ENCODE measurements at regions not wholly inside any gene's neighbourhood (a gene's known extent, or its start where the extent isn't known, plus 50 kb on each side); places are given as distances from the start of the nearest gene placed in this dataset.
"Not testable (repeated sequence)": the region's sequence is repeated elsewhere in the genome, so short reads cannot be mapped to it uniquely, and the experiment has no call there.

DNA sequence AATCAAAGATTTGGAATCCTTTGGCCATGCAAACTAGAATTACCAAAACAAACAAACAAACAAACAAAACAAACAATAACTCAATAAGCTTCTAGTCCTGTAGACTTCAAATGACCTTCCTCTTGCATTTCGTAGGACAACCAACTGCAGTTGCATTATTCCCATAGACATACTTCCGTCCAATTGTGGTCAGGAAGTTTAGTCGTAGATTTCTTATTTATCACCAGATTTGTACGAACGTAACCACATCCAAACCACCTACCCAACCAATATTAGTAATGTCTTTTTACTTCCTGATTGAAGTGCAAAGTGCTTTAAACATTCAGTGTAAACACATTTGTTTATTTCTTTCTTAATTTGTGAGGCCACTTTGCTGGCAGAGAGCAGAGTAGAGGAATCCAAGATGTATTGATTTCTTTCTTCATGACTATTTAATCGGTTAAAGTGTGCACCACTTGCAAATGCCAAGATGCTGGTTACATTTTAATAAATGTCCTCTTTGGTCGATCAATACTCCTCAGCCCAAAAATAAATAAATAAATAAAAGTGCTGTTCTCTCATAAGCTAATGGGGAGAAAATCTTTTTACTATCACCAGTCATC lies 1745.6 kb upstream of the CELF4 start:
- no peak for DNase-seq

DNA sequence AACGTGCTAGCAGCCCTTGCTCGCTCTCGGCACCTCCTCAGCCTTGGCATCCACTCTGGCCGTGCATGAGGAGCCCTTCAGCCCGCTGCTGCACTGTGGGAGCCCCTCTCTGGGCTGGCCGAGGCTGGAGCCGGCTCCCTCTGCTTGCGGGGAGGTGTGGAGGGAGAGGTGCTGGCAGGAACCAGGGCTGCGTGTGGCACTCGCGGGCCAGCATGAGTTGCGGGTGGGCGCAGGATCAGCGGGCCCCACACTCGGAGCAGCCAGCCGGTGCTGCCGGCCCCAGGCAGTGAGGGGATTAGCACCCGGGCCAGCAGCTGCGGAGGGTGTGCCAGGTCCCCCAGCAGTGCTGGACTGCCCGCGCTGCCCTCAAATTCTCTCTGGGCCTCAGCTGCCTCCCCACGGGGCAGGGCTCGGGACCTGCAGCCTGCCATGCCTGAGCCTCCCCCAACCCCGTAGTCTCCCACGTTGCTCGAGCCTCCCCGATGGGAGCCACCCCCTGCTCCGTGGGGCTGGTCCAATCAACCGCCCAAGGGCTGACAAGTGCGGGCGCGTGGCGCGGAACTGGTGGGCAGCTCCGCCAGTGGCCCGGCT lies 1743.4 kb upstream of the CELF4 start:
- DNase-seq, result not testable (repeated sequence)

DNA sequence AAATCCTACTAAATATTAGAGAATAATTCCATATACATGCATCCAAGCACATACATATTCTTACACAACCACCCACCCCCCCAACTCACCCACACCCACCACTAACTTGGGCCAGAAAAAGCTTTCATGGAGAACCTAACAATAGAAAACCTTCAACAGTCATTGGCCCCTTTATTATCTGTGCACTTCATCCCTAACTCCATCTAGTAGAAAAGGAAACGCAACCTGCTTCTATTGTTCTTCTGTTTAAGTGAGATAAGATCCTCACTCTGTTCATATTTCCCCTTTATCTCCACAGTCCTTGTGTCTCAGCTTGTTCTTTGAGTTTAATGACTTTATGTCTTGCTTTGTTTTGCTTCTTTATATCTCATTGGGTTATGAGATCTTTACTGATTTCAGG lies 1740.2 kb upstream of the CELF4 start:
- DNase-seq, result no peak

DNA sequence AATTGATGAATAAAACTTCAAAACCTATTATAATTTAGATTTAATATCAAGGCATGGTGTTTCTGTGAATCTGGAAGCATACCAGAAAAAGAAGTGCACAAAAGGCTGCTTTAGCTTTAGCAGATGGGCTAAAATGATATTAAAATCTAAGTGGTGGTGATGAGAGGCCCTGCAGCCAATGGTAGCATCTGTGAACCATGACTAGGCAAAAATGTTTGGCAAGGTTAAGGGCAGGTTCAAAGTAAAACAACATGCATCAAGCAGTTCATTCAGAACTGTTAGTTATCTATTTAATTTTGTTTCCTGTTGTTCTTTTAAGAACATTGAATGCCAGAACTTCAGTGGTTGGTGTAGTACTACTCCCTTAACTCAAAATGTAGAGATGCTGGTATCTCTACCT lies 1736.9 kb upstream of the CELF4 start:
- DNase-seq, result no peak

DNA sequence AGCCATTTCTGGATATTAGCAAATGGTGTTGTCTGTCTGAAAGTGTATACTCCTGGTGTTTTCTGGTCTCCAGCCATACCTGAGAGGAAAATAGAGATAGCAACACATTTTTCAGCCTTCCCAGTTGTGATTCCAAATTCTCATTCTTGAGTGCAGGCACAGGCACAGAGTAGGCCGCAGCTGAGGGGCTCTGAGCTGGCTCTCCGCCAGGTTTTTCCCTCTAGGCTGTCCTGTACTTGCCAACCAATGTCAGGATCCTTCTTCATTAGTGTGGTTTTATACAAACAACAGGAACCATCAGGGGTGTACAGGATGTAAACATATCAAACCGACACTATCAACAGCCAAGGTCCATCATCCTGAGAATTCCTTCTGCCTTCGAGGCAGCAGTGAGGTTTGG lies 1733.6 kb upstream of the CELF4 start:
- peak in 1 of 2 experiments; percentile 24 for DNase-seq

DNA sequence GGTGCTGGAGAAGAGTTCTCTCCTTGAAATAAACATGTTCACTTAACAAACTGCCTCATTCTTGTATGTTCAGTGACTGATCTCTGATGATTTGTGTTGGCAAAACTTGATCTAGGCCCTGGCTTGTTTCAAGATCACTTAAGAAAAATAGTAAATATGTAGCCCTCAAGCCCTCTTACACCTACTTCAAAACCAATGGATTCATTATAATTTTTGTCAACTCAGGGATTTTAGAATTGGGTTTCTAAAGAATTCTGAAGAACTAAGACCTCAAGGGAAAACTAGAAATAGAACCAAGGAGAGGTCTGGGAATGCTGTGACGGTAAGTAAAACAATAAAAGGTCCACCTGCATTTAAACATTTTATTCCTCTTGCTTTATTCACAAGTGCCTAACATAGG lies 1731.6 kb upstream of the CELF4 start:
- no peak for DNase-seq

DNA sequence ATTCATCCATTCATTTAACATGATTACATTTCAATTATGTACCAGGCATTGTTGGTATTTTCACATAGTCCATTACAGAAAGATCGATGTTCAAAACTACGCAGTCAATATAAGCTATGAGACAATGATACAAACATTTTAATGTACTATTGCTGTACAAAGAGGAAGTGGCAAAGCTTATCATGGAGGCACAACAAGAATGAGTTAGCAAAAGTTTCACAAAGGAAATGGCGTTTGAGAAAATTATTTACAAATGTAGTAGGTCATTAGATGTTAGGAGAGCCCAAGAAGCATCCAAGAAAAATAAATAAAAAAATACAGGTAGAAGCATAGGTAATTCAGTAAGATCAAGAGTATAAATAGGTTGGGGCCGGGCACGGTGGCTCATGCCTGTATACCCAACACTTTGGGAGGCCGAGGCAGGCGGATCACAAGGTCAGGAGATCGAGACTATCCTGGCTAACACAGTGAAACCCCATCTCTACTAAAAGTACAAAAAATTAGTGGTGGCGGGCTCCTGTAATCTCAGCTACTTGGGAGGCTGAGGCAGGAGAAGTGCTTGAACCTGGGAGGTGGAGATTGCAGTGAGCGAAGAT lies 1730.8 kb upstream of the CELF4 start:
- DNase-seq, result no peak

DNA sequence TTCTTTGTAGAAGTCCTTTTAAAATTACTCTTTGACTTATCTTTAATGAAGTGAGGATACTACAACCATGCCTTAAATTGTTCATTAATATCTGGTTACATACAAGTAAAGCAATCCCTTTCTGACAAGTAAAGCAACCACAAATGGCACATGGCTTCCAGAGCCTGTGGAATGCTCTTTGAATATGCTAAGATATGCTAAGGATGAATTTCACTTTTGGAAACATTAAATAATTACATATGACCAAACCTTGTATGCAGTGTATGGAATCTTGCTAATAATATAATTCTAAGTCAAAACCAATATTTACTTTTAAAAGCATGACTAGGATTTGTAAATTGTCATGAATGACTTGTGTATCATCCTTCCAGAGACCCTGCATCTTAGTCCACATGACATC lies 1711.2 kb upstream of the CELF4 start:
- DNase-seq, result no peak

DNA sequence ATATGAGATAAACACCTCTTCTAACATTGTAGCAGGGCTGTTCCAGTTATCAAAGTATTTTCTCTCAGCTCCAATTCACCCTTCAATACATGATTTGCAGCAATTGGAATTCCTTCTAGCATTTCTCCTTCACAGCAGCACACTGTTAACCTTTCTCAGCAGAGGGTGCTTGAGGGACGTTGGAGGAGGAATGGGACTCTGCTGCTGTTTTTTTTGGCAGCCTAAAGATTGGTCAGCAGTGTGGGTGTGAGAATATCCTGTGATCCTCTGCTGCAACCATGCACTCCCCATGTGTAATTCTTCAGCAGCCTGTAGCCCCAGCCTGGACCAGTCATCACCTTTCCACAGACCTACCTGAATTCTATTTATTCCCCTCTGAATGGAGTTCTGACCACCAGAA lies 1708.9 kb upstream of the CELF4 start:
- no peak for DNase-seq

DNA sequence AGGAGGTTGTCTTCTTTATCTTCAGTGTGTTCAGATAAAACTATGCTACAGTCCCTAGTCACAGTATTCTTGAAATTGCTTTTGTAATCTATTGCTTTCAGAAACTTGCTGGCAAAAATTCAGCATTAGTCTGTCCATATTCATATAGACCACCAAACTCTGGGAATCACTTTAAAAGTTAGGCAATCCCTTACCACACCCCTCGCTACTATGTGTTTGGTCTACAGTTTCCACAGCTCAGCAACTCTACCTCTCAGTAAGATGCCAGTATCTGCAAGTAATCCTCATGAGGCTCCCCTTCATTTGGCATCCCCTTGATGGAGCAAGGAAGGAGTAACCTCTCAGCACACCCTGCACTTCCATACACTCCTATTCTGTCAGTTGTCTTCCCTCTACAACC lies 1706.6 kb upstream of the CELF4 start:
- DNase-seq, result no peak

DNA sequence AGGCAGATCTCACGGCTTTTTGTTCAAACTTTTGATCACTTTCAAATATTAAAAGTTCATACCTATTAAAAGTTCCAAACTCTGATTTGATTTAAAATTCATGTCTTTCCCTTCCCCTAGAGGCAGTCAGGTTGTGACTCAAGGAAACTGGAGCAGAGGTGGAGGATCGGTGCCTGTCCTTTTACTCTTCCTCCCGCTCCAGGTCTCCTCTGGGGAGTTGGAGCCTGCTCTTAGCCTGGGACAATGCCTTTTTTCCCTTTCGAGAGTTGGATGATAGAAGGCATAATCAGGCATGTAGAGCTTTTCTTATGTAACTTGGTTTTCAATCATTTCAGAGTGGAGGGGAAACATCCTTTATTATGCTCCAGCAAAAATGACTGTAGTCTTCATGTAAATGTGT lies 1706.1 kb upstream of the CELF4 start:
- DNase-seq, result no peak

DNA sequence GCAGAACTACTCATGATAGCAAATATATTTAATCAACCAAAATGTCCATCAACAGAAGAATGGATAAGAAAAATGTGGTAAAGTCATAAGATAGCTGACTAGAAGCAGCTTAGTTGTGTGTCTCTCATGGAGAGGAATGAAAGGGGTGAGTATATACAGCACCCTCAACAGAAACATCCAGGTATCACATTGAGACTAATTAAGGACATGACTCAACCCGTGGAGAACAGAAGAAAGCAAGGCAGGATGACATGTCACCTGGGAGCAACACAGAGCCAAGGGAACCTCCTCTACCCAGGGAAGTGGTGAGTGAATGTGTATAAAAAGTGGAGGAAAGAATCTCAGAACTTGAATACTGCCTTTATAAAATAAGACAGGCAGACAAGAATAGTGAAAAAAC lies 1695.0 kb upstream of the CELF4 start:
- DNase-seq, result no peak

DNA sequence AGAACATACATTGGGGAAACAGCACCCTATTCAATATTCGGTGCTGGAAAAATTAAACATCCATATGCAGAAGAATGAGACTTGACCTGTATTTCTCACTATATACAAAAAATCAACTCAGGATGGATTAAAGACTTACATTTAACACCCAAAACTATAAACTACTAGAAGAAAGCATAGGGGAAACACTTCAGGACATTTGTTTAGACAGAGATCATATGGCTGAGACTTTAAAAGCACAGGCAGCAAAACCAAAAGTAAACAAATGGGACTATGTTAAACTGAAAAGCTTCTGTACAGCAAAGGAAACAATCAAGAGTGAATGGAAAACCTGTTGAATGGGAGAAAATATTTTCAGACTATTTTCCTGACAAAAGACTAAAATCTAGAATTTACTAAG lies 1694.1 kb upstream of the CELF4 start:
- no peak for DNase-seq

DNA sequence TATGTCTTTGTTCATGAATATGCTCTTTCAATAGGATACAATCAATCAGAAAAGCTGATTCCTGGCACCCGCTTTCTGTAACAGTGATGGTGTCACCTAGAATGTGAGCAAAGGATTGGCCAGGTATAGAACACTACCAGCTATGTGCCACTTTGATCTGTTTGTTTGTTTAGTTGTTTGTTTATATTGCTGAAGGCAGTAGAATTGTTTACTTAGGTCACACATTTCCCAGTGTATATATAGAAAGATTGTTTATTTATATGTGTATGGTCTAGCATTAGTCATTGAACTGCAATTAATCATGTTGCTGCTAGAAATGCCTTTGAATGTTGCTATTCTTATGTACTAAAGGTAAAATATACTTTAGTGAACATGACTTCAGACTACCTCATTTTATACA lies 1678.6 kb upstream of the CELF4 start:
- no peak for DNase-seq

DNA sequence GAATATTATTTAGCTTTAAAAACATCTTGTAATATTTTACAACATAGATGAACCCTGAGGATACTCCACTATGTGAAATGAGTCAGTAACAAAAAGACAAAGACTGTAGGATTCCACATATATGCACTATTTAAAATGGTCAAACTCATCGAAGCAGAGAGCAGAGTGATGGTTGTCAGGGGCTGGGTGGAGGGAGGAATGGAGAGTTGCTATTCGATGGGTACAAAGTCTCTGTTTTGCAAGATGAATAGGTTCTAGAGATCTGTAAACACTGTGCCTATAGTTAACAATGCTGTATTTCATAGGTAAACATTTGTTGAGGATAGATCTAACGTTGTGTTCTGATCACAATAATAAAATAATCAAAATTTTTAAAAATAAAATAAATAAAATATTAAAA lies 1675.9 kb upstream of the CELF4 start:
- DNase-seq, result no peak

DNA sequence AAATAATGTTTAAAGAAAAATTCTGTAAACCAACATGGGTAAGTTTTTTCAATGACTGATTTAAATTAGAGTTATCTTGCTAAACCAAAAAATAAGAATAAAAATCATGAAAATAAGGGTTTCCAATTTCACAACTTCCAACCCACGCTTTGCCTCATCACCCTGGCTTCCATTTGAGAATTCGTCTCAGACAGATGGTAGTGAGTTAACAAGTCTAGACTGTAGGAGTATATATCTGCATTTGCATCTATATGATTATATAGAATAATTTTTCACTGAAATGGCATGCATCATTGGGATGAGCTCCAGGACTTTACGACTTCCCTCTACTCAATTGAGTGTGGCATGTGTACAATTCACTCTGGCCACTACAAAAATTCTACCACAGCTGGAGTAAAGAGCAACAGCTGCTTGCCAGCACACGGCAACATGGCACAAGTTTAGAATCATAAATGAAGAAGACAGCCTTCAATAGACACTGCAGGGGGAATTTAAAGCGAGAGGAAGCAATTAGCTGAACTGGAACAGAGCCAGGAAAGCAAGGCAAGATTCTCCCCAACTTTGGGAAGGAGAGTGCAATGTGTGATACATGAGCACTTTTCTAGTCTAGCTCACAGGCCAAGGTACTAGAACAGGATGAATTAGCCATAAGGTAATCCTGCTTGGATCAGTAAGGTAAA lies 1673.5 kb upstream of the CELF4 start:
- no peak for DNase-seq

DNA sequence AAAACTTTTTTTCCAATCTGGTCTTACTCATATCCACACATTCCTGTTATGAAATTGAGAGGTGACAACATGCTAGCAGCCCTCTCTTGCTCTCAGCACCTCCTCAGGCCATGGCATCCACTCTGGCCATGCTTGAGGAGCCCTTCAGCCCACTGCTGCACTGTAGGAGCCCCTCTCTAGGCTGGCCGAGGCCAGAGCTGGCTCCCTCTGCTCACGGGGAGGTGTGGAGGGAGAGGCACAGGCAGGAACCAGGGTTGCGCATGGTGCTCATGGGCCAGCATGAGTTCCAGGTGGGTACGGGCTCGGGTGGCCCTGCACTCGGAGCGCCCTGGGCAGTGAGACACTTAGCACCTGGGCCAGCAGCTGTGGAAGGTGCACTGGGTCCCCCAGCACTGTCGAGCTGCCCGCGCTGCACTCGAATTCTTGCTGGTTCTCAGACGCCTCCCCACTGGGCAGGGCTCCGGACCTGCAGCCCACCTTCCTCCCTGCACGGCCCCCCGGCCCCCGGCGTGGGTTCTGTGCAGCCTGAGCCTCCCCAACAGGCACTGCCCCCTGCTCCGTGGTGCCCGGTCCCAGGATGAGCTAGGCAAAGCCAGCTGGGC lies 1669.6 kb upstream of the CELF4 start:
- DNase-seq, result no peak

DNA sequence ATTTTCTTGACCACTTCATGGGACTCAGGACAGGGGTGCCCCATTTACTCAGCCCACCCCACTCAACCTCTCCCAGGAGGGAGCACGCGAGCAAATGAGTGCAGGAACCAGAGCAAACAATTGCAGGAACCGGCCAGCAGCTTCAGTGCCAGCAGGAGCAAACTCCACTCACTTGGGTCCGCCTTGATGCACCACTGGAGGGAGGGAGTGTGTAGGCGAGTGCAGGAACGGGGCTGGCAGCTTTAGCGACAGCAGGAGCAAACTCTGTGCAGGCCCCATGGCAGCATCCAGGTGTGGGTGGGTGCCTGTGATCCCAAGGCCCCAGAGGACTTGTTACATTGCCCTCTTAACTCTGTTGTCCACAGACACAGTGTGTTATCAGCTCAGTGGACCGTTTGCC lies 1667.3 kb upstream of the CELF4 start:
- DNase-seq, result no peak

DNA sequence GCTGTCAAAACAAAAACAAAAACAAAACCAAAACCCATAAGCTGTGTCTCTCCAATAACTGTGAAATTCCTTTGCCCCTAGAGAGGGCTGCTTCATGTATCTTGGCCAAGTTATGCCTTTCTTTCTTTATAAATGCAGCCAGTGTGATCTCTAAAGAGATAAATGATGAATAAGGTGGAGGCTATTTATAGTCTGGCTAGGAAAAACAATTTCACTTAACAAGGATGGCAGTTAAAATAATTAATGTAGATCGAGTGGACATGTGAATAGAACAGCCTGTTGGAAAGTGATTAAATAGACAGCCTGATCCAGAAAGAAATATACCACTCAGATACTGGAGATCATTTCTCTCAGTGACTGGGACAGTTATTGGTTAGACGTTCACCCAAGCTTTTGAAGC lies 1666.9 kb upstream of the CELF4 start:
- no peak for DNase-seq

DNA sequence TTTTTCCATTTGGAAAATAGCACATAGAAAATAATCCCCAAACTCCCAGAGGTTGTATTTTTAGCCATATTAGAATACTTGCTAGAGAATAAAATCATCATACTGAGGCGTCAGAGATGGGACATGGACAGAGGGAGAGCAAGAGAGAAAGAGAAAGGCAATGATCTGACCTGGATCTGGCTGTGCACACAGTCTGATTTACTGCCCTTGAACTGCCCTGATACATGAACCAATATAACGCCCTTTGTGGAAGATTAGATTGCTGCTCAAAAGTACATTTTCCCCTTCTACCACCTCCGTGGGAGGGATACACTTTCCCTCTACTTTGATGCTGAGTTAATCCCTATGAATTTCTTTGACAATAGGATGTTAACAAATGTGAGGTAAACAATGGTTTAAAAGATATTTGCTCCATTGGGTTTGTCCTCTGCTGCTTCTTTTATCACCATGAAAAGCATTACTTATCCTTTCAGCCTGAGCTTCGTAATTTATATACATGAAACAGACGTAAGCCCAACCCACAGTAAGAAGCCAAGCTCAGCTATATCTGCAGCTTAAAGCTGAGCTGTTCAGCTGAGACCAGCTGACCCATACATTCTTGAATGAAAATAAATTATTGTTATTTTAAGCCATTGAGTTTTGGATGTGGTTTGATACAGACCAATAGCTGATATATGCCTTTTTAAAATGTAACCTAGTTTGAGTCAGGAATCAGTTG lies 1664.6 kb upstream of the CELF4 start:
- no peak for DNase-seq

DNA sequence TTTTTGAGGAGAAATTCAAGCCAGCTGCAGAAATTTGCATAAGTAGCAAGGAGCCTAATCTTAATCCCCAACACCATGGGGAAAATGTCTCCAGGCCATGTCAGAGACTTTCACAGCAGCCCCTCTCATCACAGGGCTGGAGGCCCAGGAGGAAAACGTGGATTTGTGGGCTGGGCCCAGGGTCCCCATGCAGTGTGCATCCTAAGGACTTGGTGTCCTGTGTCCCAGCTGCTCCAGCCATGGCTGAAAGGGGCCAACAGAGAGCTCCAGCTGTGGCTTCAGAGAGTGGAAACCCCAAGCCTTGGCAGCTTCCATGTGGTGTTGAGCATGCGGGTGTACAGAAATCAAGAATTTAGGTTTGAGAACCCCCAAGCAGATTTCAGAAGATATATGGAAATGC lies 1662.2 kb upstream of the CELF4 start:
- not testable (repeated sequence) for DNase-seq

DNA sequence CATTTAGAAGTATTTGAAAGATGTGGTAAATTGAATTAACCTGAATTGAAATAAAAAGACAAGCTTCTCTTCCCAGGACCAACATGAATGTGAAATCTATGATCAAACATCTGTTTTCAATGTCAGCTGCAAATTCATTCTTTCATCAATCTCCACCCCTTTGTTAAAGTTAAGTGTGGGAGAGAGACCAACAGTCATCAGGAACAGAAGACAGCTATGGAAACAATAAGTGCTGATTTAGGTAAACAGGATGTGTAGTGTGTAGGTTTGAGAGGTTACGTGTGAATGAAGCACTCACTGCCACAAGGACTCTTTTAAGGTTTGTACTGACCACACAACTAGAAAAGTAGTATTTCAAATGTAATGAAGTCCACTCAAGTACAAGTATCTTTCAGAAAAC lies 1659.8 kb upstream of the CELF4 start:
- no peak for DNase-seq

DNA sequence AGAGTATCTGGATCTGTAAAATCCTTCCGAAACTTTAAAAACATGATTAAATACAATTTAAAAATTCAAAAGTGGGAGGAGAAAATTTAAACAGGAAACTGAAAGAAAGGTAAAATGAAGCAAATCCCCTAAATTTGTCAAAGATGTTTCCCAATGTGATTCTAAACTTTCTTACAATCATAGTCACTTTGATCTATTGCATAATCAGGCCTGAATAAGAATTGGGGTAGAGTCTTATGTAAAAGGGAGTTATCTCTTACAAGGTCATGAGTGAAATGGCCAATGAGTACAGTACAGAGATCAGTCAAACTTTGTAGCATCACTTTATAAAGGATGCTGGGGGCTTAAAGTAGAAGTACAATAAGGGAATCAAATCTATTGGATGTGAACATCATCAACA lies 1657.7 kb upstream of the CELF4 start:
- DNase-seq, result no peak
